HG03135 (cell line): ENCODE measurements at regions not wholly inside any gene's neighbourhood (a gene's known extent, or its start where the extent isn't known, plus 50 kb on each side); places are given as distances from the start of the nearest gene placed in this dataset.

Source experiments
- ATAC-seq: cut with Tn5 transposase; IDR thresholded peaks from one replicate; pipeline ENCODE4 v1.9.1; 2021; ENCODE audit warnings: mild to moderate bottlenecking, moderate library complexity; ENCODE audit not compliant: unreplicated experiment

GRCh38 chr11:112795911-112796649, 165.1 kb upstream of the NCAM1 start:
- ATAC-seq = no peak

DNA sequence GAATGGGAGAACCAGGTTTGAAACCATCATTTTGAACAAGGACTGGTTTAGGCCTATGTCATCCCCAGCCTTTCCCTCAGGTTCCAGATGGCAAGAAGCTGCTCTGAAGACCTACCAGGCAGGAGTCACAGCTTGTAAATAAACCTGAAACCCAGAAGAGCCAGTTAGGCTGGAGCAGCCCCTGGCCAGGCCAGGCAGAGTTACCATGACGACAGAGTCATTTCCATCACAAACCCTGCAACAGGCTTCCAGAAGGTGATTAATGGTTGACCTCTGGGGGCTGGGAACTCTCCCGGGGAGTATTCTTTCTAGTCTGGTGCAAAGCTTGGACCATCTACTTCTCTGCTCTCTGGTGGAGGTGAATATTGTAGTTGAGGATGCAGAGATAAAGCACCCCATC, 164.1 kb upstream of the NCAM1 start:
- no peak for ATAC-seq

DNA sequence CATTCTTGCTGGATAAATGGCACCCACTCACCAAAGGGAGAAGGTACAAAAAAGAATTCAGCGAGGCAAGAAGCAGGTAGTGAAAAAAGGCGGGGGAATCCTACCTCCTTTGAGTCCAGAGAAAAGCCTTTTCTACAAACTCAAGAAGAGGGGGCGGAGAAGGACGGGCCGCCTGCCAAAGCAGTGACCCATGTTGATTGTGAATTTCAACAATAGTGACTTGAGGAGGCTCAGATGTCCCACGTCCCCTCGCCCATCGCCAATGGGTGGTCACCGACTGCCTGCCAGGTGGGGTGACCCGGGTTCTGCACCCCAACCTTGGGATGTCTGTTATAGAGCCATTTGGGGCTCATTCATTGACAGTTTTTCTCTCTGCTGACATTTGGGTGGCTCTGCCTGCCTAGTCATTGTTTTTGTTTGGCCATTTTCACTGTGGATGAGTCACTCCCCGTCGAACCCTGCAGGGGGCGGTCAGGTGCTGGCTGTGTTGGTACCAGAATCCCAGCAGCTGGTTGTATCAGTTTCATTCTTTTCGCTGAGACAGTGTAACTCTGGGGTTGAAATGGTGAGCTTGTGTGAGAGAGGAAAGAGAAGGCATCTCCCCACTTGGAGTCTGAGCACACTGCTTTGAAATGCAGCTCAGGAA, 163.4 kb upstream of the NCAM1 start:
- ATAC-seq = no peak

DNA sequence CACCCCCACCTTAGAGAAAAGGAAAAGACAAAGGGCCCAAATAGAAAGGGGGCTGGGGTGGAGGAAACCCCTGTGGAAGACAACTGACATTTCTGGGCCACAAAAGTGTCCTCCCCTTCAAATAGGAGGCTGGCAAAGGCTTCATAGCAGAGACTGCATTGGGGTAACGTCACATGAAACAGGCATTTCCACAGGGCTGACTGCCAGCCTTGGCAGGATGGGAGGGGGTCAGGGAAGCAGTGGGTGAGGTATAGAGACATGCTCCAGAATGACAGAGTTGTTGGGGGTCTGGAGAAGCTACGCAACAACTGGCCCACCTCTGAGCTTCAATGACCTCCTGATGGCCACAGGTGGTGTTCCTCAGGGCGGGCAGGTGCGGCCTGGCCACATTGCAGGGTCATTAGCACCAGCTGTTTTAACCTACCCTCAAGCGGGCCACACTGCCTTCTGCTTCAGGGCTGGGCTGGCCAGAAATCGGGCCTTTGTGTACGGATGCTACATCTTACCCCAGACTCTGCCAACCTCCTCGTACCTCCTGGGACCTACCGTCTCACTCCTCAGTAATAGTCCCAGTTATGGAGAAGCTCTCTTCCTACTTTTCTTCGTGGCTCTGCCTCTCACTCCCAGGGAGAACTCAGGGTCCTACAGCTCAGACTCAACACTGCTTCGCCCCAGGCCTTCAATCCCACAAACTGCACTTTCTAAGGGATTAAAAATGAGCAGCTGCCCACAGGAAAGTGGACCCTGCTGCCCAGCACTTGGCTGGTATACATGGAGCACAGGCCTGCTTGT, 160.0 kb upstream of the NCAM1 start:
- no peak for ATAC-seq

- no peak for ATAC-seq
Observed at GRCh38 chr11:112801817-112802088, 159.5 kb upstream of the NCAM1 start.

DNA sequence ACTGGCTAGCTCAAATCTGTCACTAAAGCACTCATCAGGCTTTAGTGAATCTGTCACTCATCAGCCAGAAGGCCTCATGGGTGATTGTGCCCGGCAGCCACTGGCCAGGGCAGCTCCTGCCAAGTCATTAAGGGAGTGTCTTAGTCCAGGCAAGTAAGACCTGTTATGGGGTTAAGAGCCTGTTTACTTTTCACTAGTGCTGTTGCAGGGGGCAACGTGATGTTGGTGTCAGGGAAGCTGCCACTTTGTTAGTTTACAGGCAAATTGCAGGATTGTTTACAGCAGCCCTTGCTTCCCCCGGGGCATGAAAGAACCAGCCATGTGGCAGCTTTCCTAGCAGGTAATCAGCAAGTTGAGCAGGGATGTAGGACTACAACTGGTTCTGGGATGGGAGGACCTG, 155.6 kb upstream of the NCAM1 start:
- ATAC-seq = no peak

- ATAC-seq = no peak
Observed at GRCh38 chr11:112806256-112806655, 155.0 kb upstream of the NCAM1 start.

GRCh38 chr11:112806876-112807275, 154.3 kb upstream of the NCAM1 start:
- ATAC-seq = no peak

DNA sequence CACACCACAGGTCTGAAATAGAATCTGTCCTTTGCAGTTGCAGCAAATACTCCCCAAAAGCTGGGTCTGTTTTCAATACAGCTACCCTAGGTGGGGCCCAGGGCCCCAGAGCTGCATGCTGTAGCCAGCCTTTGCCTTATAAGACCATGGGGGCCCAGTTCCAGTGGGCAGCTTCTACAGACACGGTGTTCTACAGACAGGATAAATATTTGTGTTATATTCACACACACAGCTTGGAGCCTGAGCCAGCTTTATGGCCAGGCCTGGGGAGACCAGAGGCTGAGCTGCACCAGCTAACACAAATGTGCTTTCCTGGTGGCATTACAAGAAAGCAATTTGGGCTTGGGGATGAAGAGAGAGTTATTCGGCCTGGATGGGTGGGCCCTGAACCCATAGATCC, 151.8 kb upstream of the NCAM1 start:
- no peak for ATAC-seq

DNA sequence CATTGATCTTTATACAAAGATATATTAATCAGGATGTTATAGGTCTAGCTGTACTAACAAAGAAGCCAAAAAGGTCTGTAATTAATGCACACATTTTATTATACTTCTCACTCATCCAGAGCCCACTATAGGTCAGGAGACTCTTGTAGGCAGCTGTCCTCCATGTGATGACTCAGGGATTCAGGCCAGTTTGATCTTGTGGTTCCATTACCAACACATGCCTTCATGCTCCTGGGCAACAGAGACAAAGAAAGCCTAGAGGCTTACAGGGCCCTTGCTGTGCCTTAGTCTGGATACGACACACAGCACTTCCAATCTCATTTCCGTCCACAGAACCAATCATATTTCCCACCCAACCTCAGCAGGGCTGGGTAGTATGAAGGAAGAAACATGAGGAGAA, 150.3 kb upstream of the NCAM1 start:
- ATAC-seq = no peak

DNA sequence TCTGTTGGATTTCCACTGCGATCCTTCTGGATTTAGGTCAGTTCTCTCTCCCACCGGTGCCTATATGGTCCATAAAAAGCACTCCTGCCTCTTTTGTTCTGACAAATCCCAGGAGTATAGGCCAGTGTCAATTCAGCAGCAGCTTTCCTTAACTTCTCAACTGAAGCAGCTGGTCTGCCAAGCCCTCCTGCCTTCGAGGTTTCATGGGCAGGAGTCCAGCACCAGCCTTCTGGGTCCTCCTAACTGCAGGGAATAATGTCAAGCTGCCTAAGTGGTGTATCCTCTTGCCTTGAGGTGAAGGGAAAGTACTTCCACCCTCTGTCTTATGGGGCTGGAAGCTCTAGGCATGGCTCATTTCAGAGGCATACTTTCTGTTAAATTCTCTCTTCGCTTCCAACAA, 149.4 kb upstream of the NCAM1 start:
- ATAC-seq = no peak

- ATAC-seq = no peak
Observed at GRCh38 chr11:112812729-112813128, 148.5 kb upstream of the NCAM1 start.

DNA sequence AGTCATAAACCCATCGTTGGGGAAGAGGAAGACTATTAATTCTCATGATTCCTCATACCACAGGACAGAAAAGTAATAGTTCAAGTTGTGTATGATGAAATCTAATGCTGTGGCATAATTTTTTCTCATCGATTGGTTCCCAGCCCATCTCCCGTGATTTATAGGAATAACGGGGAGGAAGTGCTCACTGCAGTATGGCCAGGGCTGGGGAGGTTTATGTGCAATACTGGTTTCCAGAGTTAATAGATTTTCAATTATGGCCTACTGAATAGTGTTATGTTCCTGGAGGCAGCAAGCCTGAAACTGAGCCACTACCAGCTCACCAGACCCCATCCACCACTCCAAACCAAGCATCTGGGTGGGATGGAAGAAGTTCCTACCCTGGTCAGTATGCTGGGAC, 147.1 kb upstream of the NCAM1 start:
- no peak for ATAC-seq

DNA sequence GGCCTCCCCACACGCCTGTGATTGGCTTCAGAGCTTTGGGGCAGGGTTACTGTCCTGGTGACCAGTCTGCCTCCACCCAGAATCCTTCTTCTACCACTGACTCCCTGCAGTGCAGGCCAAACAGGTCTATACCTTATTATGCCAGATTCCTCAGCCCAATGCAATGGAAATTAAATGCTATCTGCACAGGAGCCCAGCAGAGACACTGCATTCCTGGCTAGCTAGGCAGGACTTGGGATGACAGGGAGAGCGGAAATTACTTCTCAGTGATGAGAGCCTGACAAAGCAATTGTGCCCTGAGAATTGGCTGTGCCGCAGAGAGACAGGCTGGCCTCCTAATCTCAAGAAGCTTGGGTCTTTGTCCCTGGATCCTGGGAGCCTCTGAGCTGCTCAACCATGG, 143.8 kb upstream of the NCAM1 start:
- ATAC-seq = no peak

DNA sequence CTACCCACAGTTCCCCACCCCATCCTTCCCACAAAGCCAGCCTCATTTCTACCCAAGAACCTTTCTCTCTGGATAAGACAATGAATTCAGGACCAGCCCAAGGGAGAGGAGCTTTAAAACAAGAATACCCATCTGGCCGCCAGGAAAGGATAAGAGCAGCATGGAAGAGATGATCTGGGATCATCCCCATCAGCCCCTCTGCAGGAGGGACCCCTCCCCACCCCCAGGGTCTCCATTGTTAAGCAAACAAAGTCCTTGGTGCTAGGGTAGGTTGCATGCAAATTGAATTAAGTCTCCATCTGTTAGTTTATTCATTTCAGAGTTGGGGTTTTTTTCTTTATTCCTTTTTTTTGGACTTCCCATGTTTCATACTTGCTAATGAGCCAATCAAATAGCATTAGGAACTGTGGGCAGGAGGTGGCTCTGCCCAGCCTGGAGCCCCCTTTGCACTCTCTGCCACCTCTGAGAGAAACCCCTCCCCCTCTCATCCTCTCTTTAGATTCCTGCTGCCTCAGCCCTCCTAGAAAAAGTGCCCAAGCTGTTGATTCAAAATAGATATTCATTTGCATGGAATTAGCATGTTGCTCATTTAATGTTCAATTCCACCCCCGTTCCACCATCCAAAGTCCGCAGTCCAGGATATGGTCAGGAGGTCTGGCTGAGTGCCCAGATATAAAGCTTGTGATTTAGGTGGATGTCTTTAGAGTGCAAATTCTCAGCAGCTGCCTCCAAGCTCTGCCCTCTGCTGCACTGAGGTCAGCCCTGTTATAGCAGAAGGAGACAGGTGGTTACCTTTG, 138.5 kb upstream of the NCAM1 start:
- no peak for ATAC-seq

DNA sequence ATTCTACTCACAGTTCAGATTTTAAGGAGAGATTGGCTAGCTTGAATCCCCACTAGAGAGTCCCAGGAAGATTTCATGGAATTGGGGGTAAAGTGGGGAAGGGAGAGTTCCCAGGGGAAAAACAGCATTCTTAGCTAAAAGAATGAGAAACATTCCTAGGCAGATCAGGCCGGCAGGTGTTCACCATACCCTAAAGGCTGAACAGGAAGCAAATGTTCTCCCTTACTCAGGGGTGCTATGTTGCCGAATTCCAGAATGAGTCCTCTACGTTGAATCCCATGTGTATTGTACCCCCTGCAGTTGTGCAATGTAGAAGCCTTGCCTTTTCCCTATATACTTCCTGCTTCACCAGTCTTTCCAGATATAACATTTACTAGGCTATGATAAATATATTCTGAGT, 135.2 kb upstream of the NCAM1 start:
- no peak for ATAC-seq

DNA sequence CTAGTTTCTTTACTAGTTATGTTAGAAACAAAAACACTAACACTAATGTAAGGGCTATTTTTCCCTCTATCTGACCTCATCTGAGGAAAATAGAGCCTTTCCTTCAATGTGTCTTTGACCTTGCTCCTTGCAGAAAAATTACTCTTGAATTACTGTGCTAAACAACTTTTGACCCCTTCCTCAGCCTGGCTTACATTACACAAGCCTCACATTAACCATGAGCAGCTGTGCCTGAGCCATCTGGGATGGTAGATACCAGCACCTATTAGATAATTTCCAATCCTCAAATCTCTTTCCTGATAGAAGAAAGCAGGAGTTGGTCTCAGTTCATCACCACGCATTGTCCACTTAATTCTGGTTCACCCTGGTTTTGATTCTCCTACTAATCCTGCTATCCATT, 134.4 kb upstream of the NCAM1 start:
- no peak for ATAC-seq

GRCh38 chr11:112828421-112828820, 132.8 kb upstream of the NCAM1 start:
- no peak for ATAC-seq

GRCh38 chr11:112829971-112830654, 131.1 kb upstream of the NCAM1 start:
- ATAC-seq = no peak

DNA sequence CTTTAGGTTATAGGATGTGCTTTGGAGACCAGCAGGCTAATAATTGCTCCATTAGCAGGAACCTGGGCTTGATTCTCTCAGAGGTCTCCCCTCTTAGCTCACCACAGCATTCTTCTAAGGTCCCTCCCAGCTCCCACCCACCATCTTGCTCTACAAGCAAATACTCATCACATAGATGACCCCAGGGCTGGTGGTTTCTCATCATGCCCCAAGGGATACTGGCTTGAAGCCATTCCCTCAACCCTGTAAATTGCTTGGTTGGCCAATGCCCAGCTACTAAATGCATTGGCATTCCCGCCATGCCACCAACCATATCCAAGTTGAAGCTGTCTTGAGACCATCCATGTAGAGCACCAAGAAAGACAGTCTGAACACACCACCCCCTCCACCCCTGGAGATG, 130.2 kb upstream of the NCAM1 start:
- ATAC-seq = no peak
